ENCODE measurements at regions not wholly inside any gene's neighbourhood (a gene's known extent, or its start where the extent isn't known, plus 50 kb on each side); places are given as distances from the start of the nearest gene placed in this dataset.

- TF ChIP-seq MAX (IDR thresholded peaks at IDR 0.05) (no peak), YY1 (IDR thresholded peaks at IDR 0.05; ENCODE audit: extremely low read depth, insufficient replicate concordance, low read depth, low read length) (no peak), CTCF (IDR thresholded peaks at IDR 0.05 in 2 of 3, conservative IDR thresholded peaks at IDR 0.05 in 1 of 3; ENCODE audit: borderline replicate concordance in 1 of 3, insufficient read depth in 1 of 3, low read depth in 2 of 3, low read length in 2 of 3) (no peak), ZBTB33 (IDR thresholded peaks at IDR 0.05; ENCODE audit: extremely low read depth, insufficient replicate concordance, low read length) (no peak), EZH2 (IDR thresholded peaks at IDR 0.05) (no peak), EZH2phosphoT487 (IDR thresholded peaks at IDR 0.05; ENCODE audit: borderline replicate concordance) (no peak), CEBPB (IDR thresholded peaks at IDR 0.05; ENCODE audit: low read depth) (0 out of 2 replicates have a peak, but pooled peaks have one; percentile 23), ATF3 (IDR thresholded peaks at IDR 0.05) (no peak), POLR2AphosphoS5 (IDR thresholded peaks at IDR 0.05; ENCODE audit: low read depth, low read length) (no peak), ELF1 (IDR thresholded peaks at IDR 0.05; ENCODE audit: borderline replicate concordance, low read depth) (no peak), SP1 (IDR thresholded peaks at IDR 0.05; ENCODE audit: low read depth) (no peak)
These were observed 63.7 kb upstream of the IL6 start for GRCh38 chr7:22663357-22663718.

All from HCT116 (cell line).